ENCODE measurements at regions not wholly inside any gene's neighbourhood (a gene's known extent, or its start where the extent isn't known, plus 50 kb on each side); places are given as distances from the start of the nearest gene placed in this dataset.

GRCh38 chr7:1314908-1315450 is 82.3 kb downstream of the UNCX start:
- TF ChIP-seq CTCF (conservative IDR thresholded peaks at IDR 0.05; ENCODE audit: low read length), result no peak
- TF ChIP-seq EZH2phosphoT487 (IDR thresholded peaks at IDR 0.05; ENCODE audit: borderline replicate concordance, low read depth, low read length), result no peak
